HEK293 (cell line): ENCODE measurements at regions not wholly inside any gene's neighbourhood (a gene's known extent, or its start where the extent isn't known, plus 50 kb on each side); places are given as distances from the start of the nearest gene placed in this dataset.

Source experiments
- CTCF ChIA-PET: fragments of 350-600 bp; formaldehyde crosslinking; extraction: SDS; loops from one replicate; lab custom pipeline; 2021; ENCODE audit warnings: antibody characterized with exemption; lab: Yijun Ruan, JAX
- POLR2A ChIA-PET: fragments of 300-600 bp; formaldehyde crosslinking; extraction: SDS; loops from one replicate; lab custom pipeline; 2020; ENCODE audit warnings: antibody characterized with exemption, inconsistent platforms; lab: Yijun Ruan, JAX
- H3K27ac ChIP-seq: fragments of 200-500 bp; sonication (Bioruptor generic); 2 replicates; pipeline ENCODE4 v1.5.1; 2014; ENCODE audit warnings: low read depth, low read length, control low read depth, inconsistent platforms; ENCODE audit errors: extremely low read depth
- H3K36me3 ChIP-seq, 2 experiments: fragments of 200-500 bp in 1 of 2; sonication (Bioruptor generic) in 1 of 2; 1 replicate in 1 of 2; 2 replicates in 1 of 2; pipeline ENCODE4 v1.5.1; 2014 to 2017; ENCODE audit warnings: inconsistent platforms in 2 of 2, low read length in 2 of 2; ENCODE audit not compliant: control insufficient read depth in 2 of 2, insufficient read depth in 1 of 2
- H3K4me1 ChIP-seq: fragments of 200-500 bp; sonication (Bioruptor generic); 2 replicates; pipeline ENCODE4 v1.5.1; 2014; ENCODE audit warnings: mild to moderate bottlenecking, low read length, inconsistent platforms; ENCODE audit not compliant: control insufficient read depth, insufficient read depth
- H3K4me3 ChIP-seq: 2 replicates; pipeline ENCODE4 v1.5.1; 2011; ENCODE audit warnings: low read depth, mild to moderate bottlenecking, control low read depth, low read length, moderate library complexity
- H3K9me3 ChIP-seq: fragments of 200-500 bp; sonication (Bioruptor generic); 2 replicates; pipeline ENCODE4 v1.5.1; 2014; ENCODE audit warnings: low read depth, low read length, inconsistent platforms; ENCODE audit not compliant: control insufficient read depth, insufficient read depth
- HOXA7 ChIP-seq: sonication (generic); formaldehyde crosslinking; IDR thresholded peaks from 2 replicates; pipeline ENCODE4 v1.8.1; 2022; ENCODE audit warnings: missing genetic modification reagents, borderline replicate concordance
- KLF1 ChIP-seq: fragments of 450-650 bp; formaldehyde crosslinking; IDR thresholded peaks from 2 replicates; pipeline ENCODE4 v1.5.1; 2016; ENCODE audit warnings: missing biosample characterization, missing genetic modification characterization
- KLF10 ChIP-seq: fragments of 450-650 bp; IDR thresholded peaks from 2 replicates; pipeline ENCODE4 v1.5.1; 2018; ENCODE audit warnings: missing biosample characterization, mild to moderate bottlenecking, missing genetic modification characterization
- REPIN1 ChIP-seq: fragments of 450-650 bp; formaldehyde crosslinking; IDR thresholded peaks from 2 replicates; pipeline ENCODE4 v1.5.1; 2017; ENCODE audit warnings: missing biosample characterization, missing genetic modification characterization, low read depth
- SCRT2 ChIP-seq: fragments of 450-650 bp; formaldehyde crosslinking; IDR thresholded peaks from 2 replicates; pipeline ENCODE4 v1.5.1; 2016; ENCODE audit warnings: missing biosample characterization, missing genetic modification characterization
- TRIM28 ChIP-seq: IDR thresholded peaks from 2 replicates; pipeline ENCODE4 v1.6.1; 2011; ENCODE audit warnings: low read length, control low read depth, borderline replicate concordance
- ZNF202 ChIP-seq: fragments of 450-650 bp; formaldehyde crosslinking; IDR thresholded peaks from 2 replicates; pipeline ENCODE4 v1.5.1; 2016; ENCODE audit warnings: missing biosample characterization, missing genetic modification characterization, borderline replicate concordance
- ZNF274 ChIP-seq, 2 experiments: fragments of 200-500 bp in 1 of 2; fragments of 450-650 bp in 1 of 2; sonication (Bioruptor generic) in 1 of 2; formaldehyde crosslinking in 1 of 2; IDR thresholded peaks; 2 replicates each; pipeline versions ENCODE4 v1.5.1 to v1.6.1; 2014 to 2016; ENCODE audit warnings: borderline replicate concordance in 1 of 2, inconsistent platforms in 1 of 2, low read length in 1 of 2, missing biosample characterization in 1 of 2, missing genetic modification characterization in 1 of 2
- ZNF292 ChIP-seq: fragments of 450-650 bp; formaldehyde crosslinking; IDR thresholded peaks from 2 replicates; pipeline ENCODE4 v1.5.1; 2016; ENCODE audit warnings: low read depth, missing biosample characterization, missing genetic modification characterization, borderline replicate concordance
- ZNF311 ChIP-seq: fragments of 450-650 bp; formaldehyde crosslinking; IDR thresholded peaks from 2 replicates; pipeline ENCODE4 v1.5.1; 2017; ENCODE audit warnings: missing biosample characterization, missing genetic modification characterization, borderline replicate concordance
- ZNF354C ChIP-seq: fragments of 450-650 bp; formaldehyde crosslinking; IDR thresholded peaks from 2 replicates; pipeline ENCODE4 v1.5.1; 2016; ENCODE audit warnings: missing biosample characterization, missing genetic modification characterization, low read depth, borderline replicate concordance
- ZNF404 ChIP-seq: fragments of 450-650 bp; formaldehyde crosslinking; IDR thresholded peaks from 2 replicates; pipeline ENCODE4 v1.5.1; 2017; ENCODE audit warnings: missing biosample characterization, missing genetic modification characterization
- ZNF48 ChIP-seq: fragments of 450-650 bp; formaldehyde crosslinking; IDR thresholded peaks from 2 replicates; pipeline ENCODE4 v1.5.1; 2016; ENCODE audit warnings: missing biosample characterization, missing genetic modification characterization
- ZNF596 ChIP-seq: fragments of 450-650 bp; IDR thresholded peaks from 2 replicates; pipeline ENCODE4 v1.5.0; 2018; ENCODE audit warnings: missing biosample characterization, mild to moderate bottlenecking, missing genetic modification characterization, moderate library complexity
- ZNF843 ChIP-seq: fragments of 450-650 bp; formaldehyde crosslinking; IDR thresholded peaks from 2 replicates; pipeline ENCODE4 v1.5.1; 2016; ENCODE audit warnings: missing biosample characterization, missing genetic modification characterization
- TF ChIP-seq, protein P1 (sequence below): fragments of 450-650 bp; formaldehyde crosslinking; IDR thresholded peaks from 2 replicates; pipeline ENCODE4 v1.5.1; 2016; ENCODE audit warnings: missing biosample characterization, missing genetic modification characterization
- TF ChIP-seq, protein P2 (sequence below): fragments of 450-650 bp; formaldehyde crosslinking; IDR thresholded peaks from 2 replicates; pipeline ENCODE4 v1.5.1; 2016; ENCODE audit warnings: missing biosample characterization, missing genetic modification characterization
- TF ChIP-seq, protein P3 (sequence below): fragments of 450-650 bp; formaldehyde crosslinking; IDR thresholded peaks from 2 replicates; pipeline ENCODE4 v1.5.1; 2017; ENCODE audit warnings: missing biosample characterization, missing genetic modification characterization
- TF ChIP-seq, protein P4 (sequence below): fragments of 450-650 bp; formaldehyde crosslinking; IDR thresholded peaks from 2 replicates; pipeline ENCODE4 v1.5.1; 2016; ENCODE audit warnings: missing biosample characterization, missing genetic modification characterization

DNA sequence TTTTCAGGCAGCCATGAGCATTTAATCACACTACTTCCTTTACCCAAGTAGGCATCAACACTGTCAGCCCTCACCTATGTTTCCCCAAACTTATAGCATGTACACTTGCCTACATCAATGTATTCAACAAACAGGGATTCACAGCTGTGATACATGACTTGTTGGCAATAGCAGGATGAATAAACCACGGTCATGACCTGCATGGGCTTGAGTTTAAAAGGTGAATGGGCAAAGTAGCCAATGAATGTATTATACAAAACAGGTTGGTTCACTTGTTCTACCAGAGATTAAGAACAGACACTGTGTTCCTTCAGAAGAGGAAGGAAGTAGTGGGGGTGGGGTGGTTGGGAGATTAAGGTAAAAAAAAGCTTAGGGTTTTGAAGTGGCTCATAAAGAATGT, 861.9 kb upstream of the SEMA6D start (continued):
- TF ChIP-seq, protein P1, sequence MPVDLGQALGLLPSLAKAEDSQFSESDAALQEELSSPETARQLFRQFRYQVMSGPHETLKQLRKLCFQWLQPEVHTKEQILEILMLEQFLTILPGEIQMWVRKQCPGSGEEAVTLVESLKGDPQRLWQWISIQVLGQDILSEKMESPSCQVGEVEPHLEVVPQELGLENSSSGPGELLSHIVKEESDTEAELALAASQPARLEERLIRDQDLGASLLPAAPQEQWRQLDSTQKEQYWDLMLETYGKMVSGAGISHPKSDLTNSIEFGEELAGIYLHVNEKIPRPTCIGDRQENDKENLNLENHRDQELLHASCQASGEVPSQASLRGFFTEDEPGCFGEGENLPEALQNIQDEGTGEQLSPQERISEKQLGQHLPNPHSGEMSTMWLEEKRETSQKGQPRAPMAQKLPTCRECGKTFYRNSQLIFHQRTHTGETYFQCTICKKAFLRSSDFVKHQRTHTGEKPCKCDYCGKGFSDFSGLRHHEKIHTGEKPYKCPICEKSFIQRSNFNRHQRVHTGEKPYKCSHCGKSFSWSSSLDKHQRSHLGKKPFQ (tag by site-specific recombination), result no peak
- TF ChIP-seq ZNF843 (tag by site-specific recombination) (no peak), ZNF292 (tag by site-specific recombination) (no peak), ZNF274 (IDR thresholded peaks at IDR 0.05; ENCODE audit: low read length) (no peak), ZNF274 (tag by site-specific recombination; IDR thresholded peaks at IDR 0.05; ENCODE audit: borderline replicate concordance) (no peak)

DNA sequence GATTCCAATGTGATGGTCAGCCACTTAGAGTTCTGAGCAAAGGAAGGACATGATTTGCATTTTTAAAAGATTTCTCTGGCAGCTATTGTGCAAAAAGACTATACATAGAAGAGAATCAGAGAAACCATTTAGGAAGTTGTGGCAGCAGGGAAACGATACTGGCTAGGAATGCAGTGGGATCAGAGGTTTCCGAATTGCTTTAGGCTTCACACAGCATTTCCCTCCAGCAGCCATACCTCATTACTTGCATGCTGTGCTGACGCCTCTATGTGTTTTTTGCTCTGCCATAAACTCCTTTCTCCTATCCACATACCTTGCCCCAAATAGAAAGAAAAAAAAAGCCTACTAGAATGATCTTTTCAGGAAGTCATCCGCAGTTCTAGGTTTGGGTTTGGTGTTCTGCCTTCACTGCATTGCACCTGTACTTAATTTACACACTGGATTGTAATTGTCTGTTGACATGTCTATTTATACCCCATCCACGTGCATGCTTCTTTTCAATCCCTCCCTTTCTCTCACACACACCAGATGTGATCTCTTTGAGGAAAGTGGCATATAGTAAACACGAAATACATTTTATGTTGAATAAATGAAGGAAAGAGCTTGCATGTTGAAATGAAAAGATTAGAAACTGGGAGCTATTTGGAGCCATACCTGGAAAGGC, 860.3 kb upstream of the SEMA6D start:
- TF ChIP-seq KLF1 (no peak), ZNF596 (tag by site-specific recombination) (no peak), ZNF354C (no peak), ZNF202 (tag by site-specific recombination) (no peak), ZNF311 (no peak), HOXA7 (CRISPR knock-in tag) (no peak), ZNF404 (no peak), ZNF48 (tag by site-specific recombination) (no peak), KLF10 (tag by site-specific recombination) (no peak), TRIM28 (no peak)
- TF ChIP-seq, protein P2, sequence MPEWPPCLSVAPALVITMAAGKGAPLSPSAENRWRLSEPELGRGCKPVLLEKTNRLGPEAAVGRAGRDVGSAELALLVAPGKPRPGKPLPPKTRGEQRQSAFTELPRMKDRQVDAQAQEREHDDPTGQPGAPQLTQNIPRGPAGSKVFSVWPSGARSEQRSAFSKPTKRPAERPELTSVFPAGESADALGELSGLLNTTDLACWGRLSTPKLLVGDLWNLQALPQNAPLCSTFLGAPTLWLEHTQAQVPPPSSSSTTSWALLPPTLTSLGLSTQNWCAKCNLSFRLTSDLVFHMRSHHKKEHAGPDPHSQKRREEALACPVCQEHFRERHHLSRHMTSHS (tag by site-specific recombination), result no peak
- TF ChIP-seq, protein P3, sequence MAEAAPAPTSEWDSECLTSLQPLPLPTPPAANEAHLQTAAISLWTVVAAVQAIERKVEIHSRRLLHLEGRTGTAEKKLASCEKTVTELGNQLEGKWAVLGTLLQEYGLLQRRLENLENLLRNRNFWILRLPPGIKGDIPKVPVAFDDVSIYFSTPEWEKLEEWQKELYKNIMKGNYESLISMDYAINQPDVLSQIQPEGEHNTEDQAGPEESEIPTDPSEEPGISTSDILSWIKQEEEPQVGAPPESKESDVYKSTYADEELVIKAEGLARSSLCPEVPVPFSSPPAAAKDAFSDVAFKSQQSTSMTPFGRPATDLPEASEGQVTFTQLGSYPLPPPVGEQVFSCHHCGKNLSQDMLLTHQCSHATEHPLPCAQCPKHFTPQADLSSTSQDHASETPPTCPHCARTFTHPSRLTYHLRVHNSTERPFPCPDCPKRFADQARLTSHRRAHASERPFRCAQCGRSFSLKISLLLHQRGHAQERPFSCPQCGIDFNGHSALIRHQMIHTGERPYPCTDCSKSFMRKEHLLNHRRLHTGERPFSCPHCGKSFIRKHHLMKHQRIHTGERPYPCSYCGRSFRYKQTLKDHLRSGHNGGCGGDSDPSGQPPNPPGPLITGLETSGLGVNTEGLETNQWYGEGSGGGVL (tag by site-specific recombination), result no peak
- TF ChIP-seq, protein P4, sequence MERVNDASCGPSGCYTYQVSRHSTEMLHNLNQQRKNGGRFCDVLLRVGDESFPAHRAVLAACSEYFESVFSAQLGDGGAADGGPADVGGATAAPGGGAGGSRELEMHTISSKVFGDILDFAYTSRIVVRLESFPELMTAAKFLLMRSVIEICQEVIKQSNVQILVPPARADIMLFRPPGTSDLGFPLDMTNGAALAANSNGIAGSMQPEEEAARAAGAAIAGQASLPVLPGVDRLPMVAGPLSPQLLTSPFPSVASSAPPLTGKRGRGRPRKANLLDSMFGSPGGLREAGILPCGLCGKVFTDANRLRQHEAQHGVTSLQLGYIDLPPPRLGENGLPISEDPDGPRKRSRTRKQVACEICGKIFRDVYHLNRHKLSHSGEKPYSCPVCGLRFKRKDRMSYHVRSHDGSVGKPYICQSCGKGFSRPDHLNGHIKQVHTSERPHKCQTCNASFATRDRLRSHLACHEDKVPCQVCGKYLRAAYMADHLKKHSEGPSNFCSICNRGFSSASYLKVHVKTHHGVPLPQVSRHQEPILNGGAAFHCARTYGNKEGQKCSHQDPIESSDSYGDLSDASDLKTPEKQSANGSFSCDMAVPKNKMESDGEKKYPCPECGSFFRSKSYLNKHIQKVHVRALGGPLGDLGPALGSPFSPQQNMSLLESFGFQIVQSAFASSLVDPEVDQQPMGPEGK (tag by site-specific recombination), result no peak
- CTCF ChIA-PET, result no interaction called here
- Histone ChIP-seq H3K9me3 (no peaks in the 10 kb centered on the region), H3K4me1 (no peaks in the 10 kb centered on the region), H3K4me3 (no peak overlapping the region), H3K27ac (no peak overlapping the region), H3K36me3 (no peaks in the 10 kb centered on the region)
- POLR2A ChIA-PET, result no interaction called here

DNA sequence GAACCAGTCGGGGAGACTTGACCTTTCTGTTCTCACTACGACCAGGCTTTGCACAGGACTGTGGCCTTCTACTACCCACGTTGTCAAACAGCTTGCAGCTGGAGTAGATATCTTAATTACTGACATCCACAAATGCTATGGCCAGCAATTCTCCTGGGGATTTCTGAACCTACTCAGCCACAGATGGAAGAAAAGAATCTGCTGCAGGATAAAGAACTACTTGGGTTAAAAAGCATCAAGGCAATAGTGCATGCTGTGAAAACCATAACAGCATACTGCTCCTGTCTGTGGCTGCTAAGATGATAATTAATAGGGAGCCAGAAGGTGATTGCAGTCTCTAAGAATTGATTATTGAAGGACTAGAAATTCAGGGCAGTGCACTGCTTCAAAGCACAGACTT, 859.2 kb upstream of the SEMA6D start:
- H3K27ac ChIP-seq, result no peak overlapping the region
- no peaks in the 10 kb centered on the region for H3K4me1 ChIP-seq
- no peaks in the 10 kb centered on the region for H3K9me3 ChIP-seq
- no peak overlapping the region for H3K4me3 ChIP-seq
- H3K36me3 ChIP-seq, result no peaks in the 10 kb centered on the region
- TF ChIP-seq SCRT2 (tag by site-specific recombination) (no peak), REPIN1 (tag by site-specific recombination) (no peak), HOXA7 (CRISPR knock-in tag) (no peak)
- ChIA-PET POLR2A (no interaction called here), CTCF (interaction anchor here (0.7 kb wide), 1 partner anchor 1592 kb away, joined by 5 read pairs; no protein-coding TSS in a partner anchor)
